ENCODE measurements at regions not wholly inside any gene's neighbourhood (a gene's known extent, or its start where the extent isn't known, plus 50 kb on each side); places are given as distances from the start of the nearest gene placed in this dataset.

DNA sequence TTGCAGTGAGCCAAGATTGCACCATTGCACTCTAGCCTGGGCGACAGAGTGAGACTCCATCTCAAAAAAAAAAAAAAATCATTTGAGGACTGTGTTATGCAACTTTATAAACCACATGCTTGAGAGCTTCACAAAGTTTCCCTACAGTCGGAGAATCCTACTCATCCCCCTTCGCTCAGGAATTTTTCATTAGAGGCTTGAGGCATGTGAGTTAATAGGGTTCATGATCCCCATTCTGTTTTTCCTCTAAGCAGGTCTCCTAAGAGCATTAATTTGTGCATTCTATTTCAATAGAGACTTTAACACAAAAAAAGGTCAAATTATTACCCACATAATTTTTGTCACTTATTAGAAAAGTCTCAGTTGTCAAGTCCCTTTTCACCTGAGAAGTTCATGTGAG is 103.7 kb upstream of the SOX4 start:
- TF ChIP-seq, protein P1, sequence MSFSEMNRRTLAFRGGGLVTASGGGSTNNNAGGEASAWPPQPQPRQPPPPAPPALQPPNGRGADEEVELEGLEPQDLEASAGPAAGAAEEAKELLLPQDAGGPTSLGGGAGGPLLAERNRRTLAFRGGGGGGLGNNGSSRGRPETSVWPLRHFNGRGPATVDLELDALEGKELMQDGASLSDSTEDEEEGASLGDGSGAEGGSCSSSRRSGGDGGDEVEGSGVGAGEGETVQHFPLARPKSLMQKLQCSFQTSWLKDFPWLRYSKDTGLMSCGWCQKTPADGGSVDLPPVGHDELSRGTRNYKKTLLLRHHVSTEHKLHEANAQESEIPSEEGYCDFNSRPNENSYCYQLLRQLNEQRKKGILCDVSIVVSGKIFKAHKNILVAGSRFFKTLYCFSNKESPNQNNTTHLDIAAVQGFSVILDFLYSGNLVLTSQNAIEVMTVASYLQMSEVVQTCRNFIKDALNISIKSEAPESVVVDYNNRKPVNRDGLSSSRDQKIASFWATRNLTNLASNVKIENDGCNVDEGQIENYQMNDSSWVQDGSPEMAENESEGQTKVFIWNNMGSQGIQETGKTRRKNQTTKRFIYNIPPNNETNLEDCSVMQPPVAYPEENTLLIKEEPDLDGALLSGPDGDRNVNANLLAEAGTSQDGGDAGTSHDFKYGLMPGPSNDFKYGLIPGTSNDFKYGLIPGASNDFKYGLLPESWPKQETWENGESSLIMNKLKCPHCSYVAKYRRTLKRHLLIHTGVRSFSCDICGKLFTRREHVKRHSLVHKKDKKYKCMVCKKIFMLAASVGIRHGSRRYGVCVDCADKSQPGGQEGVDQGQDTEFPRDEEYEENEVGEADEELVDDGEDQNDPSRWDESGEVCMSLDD (tag by site-specific recombination; IDR thresholded peaks at IDR 0.05): no peak
- TF ChIP-seq TCF7L2 (IDR thresholded peaks at IDR 0.05; ENCODE audit: borderline replicate concordance, low read depth, low read length) (no peak), ZBTB17 (tag by site-specific recombination; IDR thresholded peaks at IDR 0.05) (no peak), ZNF830 (tag by site-specific recombination; IDR thresholded peaks at IDR 0.05; ENCODE audit: low read depth) (no peak), SP3 (tag by site-specific recombination; IDR thresholded peaks at IDR 0.05) (no peak)
- TF ChIP-seq, protein P2, sequence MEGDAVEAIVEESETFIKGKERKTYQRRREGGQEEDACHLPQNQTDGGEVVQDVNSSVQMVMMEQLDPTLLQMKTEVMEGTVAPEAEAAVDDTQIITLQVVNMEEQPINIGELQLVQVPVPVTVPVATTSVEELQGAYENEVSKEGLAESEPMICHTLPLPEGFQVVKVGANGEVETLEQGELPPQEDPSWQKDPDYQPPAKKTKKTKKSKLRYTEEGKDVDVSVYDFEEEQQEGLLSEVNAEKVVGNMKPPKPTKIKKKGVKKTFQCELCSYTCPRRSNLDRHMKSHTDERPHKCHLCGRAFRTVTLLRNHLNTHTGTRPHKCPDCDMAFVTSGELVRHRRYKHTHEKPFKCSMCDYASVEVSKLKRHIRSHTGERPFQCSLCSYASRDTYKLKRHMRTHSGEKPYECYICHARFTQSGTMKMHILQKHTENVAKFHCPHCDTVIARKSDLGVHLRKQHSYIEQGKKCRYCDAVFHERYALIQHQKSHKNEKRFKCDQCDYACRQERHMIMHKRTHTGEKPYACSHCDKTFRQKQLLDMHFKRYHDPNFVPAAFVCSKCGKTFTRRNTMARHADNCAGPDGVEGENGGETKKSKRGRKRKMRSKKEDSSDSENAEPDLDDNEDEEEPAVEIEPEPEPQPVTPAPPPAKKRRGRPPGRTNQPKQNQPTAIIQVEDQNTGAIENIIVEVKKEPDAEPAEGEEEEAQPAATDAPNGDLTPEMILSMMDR (tag by site-specific recombination; IDR thresholded peaks at IDR 0.05): no peak
- TF ChIP-seq, protein P3, sequence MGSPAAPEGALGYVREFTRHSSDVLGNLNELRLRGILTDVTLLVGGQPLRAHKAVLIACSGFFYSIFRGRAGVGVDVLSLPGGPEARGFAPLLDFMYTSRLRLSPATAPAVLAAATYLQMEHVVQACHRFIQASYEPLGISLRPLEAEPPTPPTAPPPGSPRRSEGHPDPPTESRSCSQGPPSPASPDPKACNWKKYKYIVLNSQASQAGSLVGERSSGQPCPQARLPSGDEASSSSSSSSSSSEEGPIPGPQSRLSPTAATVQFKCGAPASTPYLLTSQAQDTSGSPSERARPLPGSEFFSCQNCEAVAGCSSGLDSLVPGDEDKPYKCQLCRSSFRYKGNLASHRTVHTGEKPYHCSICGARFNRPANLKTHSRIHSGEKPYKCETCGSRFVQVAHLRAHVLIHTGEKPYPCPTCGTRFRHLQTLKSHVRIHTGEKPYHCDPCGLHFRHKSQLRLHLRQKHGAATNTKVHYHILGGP (tag by site-specific recombination; IDR thresholded peaks at IDR 0.05): no peak
- TF ChIP-seq, protein P4, sequence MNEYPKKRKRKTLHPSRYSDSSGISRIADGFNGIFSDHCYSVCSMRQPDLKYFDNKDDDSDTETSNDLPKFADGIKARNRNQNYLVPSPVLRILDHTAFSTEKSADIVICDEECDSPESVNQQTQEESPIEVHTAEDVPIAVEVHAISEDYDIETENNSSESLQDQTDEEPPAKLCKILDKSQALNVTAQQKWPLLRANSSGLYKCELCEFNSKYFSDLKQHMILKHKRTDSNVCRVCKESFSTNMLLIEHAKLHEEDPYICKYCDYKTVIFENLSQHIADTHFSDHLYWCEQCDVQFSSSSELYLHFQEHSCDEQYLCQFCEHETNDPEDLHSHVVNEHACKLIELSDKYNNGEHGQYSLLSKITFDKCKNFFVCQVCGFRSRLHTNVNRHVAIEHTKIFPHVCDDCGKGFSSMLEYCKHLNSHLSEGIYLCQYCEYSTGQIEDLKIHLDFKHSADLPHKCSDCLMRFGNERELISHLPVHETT (tag by site-specific recombination; IDR thresholded peaks at IDR 0.05): no peak
- TF ChIP-seq, protein P5, sequence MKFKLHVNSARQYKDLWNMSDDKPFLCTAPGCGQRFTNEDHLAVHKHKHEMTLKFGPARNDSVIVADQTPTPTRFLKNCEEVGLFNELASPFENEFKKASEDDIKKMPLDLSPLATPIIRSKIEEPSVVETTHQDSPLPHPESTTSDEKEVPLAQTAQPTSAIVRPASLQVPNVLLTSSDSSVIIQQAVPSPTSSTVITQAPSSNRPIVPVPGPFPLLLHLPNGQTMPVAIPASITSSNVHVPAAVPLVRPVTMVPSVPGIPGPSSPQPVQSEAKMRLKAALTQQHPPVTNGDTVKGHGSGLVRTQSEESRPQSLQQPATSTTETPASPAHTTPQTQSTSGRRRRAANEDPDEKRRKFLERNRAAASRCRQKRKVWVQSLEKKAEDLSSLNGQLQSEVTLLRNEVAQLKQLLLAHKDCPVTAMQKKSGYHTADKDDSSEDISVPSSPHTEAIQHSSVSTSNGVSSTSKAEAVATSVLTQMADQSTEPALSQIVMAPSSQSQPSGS (tag by site-specific recombination; IDR thresholded peaks at IDR 0.05; ENCODE audit: low read depth): no peak
